22Rv1 (cell line): ENCODE measurements at regions not wholly inside any gene's neighbourhood (a gene's known extent, or its start where the extent isn't known, plus 50 kb on each side); places are given as distances from the start of the nearest gene placed in this dataset.
"Not testable (repeated sequence)": the region's sequence is repeated elsewhere in the genome, so short reads cannot be mapped to it uniquely, and the experiment has no call there.

Experiments
- H3K27ac ChIP-seq: fragments of 450-650 bp; 2 replicates; pipeline ENCODE4 v1.5.1; 2017
- CTCF ChIP-seq: fragments of 450-650 bp; IDR thresholded peaks from 2 replicates; pipeline ENCODE4 v1.5.1; 2017; ENCODE audit warnings: mild to moderate bottlenecking
- ZFX ChIP-seq: fragments of 450-650 bp; IDR thresholded peaks from 2 replicates; pipeline ENCODE4 v1.6.1; 2017; ENCODE audit warnings: antibody characterized with exemption, borderline replicate concordance

- no peak for TF ChIP-seq CTCF
- no peak for TF ChIP-seq ZFX
- H3K27ac ChIP-seq = no peak overlapping the region
Measured at GRCh38 chr3:27043328-27043955, 325.7 kb downstream of the NEK10 start.

GRCh38 chr3:27044931-27045481 lies 324.2 kb downstream of the NEK10 start:
- H3K27ac ChIP-seq = no peak overlapping the region
- TF ChIP-seq CTCF (no peak), ZFX (no peak)

GRCh38 chr3:27046351-27046750 lies 322.8 kb downstream of the NEK10 start:
- H3K27ac ChIP-seq = no peak overlapping the region
- TF ChIP-seq CTCF (no peak), ZFX (no peak)

GRCh38 chr3:27049792-27050191 lies 319.4 kb downstream of the NEK10 start:
- H3K27ac ChIP-seq = no peak overlapping the region
- TF ChIP-seq ZFX (no peak), CTCF (no peak)

- not testable (repeated sequence) for H3K27ac ChIP-seq
Measured at GRCh38 chr3:27051527-27051926, 317.7 kb downstream of the NEK10 start.

GRCh38 chr3:27056326-27056725 lies 312.9 kb downstream of the NEK10 start:
- no peak for TF ChIP-seq CTCF
- TF ChIP-seq ZFX = no peak
- no peak overlapping the region for H3K27ac ChIP-seq

GRCh38 chr3:27059489-27059888 lies 309.7 kb downstream of the NEK10 start:
- H3K27ac ChIP-seq = no peak overlapping the region
- no peak for TF ChIP-seq CTCF
- TF ChIP-seq ZFX = no peak
